NCI-H524 treated with DMSO at 0.1 percent for 48 hours (cell line): ENCODE measurements at regions not wholly inside any gene's neighbourhood (a gene's known extent, or its start where the extent isn't known, plus 50 kb on each side); places are given as distances from the start of the nearest gene placed in this dataset.
"Not testable (repeated sequence)": the region's sequence is repeated elsewhere in the genome, so short reads cannot be mapped to it uniquely, and the experiment has no call there.

Experiments used
- DNase-seq: peaks from one replicate; lab custom pipeline; 2025; lab: John Stamatoyannopoulos, UW

DNA sequence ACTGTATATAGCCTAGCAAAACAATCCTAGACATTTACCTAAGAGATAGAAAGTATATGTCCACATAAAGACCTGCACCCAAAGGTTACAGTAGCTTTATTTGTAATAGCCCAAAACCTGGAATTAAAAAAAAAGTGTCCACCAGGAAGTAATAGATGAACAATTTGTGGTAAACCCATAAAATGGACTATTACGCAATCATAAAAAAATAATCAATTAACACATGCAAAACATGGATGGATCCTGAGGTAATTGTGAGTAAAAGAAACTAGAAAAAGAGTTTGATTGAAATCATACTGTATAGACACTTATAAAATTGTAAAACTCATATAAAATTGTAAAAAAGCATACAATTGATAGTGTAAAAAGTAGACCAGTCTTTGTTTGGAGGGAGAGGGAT lies 673.0 kb upstream of the ZNF804A start:
- no peak for DNase-seq

DNA sequence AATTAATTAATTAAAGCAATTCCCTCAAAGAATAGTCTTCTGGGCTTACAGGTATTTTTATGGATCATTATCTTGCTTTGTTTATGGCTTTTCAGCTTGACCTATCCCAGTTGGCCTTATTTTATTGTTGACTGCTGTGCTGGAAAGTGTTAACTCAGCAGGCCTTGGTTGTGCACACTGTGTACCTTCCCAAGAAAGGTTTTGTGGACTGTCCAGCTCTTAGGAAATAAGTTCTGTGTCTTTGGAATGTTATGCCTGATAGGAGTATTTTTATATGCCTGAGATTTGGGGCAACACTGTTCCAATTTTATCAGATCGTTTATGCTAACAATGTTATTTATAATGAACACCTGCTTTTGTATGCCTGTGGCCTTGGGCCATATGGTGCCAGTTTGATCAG lies 671.9 kb upstream of the ZNF804A start:
- no peak for DNase-seq

DNA sequence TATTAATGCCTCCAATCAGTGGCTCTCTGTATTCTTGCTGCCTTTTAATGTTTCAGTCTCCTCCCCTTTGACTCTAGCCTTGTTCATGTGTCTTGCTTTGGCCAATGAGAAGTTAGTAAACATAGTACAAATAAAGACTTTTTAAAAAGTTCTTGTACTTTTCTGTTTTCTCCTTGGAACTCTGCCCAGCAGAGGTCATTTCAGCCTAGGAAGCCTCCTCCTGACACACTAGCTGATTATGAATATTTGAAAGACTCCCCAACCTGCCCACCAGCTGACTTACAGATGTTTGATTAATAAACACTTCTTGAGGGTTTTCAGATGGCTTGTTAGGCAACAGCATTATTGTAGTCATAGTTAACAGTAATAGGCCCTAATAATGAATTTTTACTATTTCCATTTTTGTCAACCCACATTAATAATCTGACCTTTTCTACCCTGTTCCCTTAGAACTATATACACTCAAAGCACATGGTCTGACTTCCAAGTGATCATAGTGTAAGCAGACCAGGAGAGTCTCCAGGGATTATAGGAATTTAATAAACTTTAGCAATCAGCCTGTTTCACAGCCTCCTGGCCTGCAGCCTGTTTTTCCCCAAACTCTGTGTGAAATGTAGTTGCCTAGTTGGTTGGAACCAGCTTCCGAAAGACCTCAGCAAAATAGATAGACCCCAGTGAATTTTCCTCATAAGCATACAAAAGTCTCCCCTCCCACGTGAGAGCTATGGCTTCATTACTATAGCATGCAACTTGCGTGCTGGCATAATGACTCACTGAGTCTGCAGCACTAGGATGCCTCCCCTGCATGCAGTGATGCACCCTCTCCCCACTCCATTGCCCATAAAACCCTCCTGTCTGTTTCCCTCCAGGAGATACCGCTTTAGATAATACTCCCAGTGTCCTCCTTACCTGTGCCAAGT lies 670.7 kb upstream of the ZNF804A start:
- DNase-seq, result no peak

DNA sequence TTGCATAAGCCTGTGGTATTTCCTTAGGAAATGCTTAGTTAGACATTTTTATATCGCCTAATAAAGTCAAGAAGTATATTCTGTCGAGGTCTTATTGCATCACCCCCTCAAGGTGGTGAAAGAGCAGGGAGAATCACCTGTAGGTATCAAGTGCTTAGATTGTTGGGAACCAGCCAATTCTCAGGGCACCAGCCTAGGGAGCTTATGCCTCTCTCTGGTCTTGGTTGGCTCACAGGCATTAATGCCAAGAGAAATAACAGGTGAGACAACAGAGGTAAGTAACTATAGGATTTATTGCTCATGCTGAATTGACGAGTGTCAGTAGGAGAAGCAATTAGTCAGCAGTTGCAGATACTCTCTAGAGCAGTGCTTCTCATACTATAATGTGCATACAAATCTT lies 663.3 kb upstream of the ZNF804A start:
- no peak for DNase-seq

DNA sequence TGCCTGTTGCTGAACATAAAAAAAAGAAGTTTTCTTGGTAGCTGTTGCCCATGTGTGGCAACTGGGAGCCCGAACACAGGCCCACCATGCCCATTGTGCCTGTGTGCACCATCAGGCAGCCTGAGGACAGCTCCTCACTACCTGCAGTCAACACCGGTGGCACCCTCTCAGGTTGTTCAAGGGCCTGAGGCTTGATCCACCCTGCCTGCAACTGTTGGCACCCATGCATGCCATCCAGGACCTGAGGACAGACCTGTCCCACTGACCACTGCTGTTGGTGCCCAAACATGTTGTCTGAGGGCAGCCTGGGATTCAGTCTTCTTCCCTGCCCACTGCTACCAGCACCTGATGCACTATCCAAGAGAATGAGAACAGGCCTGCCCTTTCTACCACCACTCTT lies 661.1 kb upstream of the ZNF804A start:
- DNase-seq, result no peak

DNA sequence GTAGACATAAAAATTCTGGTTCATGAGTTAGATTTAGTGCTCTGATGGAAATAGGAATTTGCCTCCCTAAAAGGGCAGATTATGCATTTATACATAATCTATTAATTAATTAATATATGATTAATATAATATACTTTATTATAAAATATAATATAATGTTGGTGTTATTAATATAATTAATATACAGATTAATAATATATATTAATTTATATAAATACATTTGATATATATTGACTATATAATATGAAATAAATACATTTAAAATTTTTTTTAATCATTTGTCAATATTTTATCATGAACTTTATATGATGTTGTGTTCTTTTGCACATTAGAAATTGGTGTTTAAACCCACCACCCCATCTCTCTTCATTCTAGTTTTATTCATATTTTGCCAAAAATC lies 652.1 kb upstream of the ZNF804A start:
- DNase-seq, result no peak

DNA sequence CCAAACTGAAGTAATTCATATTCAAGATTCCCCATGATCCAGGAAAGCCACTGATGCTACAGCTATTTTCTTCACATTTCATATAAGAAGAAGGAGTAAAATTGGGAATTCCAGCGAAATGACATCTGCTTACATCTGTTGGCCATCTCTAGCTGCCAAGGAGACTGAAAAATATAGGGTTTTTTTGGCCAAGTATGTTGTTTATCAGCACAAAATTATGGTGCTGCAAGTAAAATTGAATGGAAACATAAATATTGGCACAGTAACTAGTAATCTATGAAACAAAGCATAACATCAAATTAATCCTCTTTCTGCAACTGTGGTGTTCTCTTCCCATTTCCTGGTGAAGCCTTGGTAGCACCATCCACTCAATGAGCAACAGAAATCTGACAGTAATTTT lies 649.5 kb upstream of the ZNF804A start:
- no peak for DNase-seq

DNA sequence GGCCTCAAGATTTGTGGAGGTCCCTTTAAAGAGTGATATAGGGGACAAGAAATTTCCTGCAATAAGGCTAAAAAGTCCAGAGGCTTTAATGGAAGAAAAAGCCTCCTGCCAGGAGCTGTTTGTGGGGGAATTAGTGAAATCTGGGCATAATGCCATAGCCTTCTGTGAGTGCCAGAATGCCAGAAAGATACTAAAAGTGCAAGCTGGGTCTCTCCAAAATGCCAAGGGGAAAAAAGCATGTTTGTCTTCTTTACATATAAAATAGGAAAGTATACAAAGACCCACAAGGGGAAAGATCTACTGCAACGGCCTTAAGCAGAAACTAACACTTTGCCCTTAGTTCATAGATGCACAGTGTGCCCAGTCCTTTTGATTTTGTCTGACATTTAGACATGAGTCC lies 647.7 kb upstream of the ZNF804A start:
- no peak for DNase-seq

DNA sequence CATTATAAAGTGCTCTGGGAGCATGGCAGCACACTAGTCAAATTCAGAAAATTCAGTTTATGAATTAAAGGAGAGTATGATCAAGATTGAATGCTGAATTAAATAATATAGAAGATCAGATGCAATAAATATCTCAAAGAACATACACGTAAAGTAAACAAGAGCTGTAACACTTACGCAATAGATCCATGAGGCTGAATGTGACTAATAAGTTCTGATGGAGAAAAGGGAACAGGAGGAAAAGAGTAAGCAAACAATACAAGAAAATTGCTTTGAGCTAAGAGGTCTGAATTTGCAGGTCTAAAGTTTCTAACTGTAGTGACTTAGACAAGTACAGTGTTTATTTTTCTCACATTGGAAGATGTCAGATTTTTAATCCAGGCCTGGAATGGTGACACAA lies 646.7 kb upstream of the ZNF804A start:
- DNase-seq, result no peak

DNA sequence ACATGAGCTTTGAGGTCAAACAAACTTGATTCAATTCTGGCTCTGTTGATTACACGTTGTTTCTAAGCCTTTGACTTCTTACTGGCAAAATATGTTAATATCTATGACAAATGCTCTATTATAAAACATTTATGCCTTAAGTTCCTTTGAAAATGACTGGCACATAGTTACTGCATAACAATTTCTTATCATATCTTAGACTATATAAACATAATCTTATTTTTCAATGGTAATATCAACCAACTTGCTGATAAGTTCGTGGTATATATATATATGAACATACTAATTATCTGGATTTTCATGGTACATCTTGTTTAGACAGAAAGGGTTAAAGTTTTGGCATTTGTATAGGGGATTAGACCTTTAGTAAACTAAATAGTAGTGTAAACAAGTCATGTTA lies 645.6 kb upstream of the ZNF804A start:
- DNase-seq, result no peak

DNA sequence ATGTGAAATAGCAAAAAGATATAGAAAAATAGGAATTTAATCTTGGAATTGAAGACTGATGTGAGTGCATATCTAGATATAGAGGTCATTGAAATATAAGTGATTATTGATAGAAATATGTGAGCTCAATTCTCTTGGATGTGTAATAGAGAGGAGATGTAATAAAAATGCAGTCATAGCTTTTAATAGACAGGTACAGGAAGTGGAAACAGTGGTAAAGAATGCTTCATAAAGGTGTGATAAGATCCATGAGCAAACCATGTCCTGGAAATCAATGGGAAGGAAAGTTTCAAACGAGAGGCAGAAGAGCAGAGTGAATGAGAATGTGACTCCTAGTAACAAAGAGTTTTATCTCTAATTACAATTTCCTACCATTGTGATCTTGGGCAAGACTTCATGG lies 634.7 kb upstream of the ZNF804A start:
- DNase-seq, result no peak

DNA sequence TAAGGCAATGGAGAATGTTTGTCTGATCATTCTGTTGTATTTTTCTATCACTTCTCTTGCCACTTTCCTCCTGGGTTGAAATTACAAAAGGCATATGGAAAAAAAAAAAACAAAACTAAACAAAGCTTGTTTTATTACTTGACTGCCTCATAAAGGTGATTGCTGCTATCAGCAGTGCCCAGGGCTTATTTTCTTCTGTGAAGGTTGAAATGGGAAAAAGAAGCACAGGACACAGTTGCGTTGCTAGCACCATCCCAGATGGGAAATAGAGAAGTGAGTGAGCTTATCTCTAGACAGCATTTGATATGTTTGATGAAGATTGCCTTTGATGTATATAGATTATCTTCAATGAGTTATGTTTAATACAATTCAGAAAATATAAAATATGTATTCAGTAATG lies 633.8 kb upstream of the ZNF804A start:
- no peak for DNase-seq

DNA sequence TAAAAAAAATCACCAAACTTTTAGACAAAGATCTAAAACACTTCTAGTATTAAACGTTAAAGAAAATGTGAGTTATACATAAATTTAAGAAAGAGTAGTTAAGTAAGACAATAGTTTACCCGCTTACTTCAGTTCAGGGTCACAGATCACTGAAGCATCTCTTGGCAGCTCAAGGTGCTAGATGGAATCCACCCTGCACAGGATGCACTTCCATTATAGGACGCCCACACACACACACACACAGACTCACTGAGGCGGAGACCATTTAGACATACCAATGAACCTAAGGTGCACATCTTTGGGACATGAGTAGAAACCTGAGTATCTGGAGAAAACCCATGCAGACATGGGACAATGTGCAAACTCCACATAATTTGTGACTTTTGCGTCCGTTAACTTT lies 630.6 kb upstream of the ZNF804A start:
- DNase-seq, result no peak

DNA sequence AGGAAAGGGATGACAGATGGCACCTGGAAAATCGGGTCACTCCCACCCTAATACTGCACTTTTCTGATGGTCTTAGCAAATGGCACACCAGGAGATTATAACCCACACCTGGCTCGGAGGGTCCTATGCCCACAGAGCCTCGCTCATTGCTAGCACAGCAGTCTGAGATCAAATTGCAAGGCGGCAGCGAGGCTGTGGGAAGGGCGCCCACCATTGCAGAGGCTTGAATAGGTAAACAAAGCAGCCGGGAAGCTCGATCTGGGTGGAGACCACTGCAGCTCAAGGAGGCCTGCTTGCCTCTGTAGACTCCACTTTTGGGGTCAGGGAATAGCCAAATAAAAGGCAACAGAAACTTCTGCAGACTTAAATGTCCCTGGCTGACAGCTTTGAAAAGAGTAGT lies 622.7 kb upstream of the ZNF804A start:
- not testable (repeated sequence) for DNase-seq

DNA sequence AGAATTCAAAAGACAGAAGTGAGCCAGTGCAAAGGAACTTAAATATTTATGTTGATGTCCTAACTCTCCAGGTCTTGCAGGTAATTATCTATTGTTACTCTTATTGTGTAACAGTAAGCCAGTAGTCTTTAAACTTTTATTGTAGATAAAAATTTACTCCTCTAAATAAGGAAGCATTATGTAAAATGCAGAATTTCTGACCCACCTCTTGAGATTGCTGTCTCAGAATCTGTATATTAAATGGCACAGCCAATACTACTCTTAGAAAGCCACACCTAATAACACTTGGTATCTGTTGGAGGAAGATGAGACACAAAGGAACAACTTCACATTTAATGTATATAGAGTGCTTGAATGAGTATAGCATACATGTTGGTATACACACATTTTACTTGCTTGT lies 613.5 kb upstream of the ZNF804A start:
- no peak for DNase-seq

DNA sequence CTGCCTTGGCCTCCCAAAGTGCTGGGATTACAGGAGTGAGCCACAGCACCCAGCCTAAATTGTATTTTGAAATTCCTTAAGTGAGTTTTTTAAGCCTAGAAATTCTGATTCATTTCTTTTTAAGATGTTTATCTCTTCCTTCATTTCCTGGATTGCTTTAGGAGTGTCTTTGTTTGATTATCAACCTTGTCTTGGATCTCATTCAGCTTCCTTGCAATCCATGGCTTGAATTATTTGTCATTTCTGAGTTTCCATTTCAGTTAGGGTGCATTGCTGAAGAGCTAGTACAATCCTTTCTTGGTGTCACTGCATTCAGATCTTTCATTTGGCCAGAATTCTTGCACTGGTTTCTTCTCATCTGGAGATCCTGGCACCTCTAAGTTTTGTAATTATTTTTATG lies 606.4 kb upstream of the ZNF804A start:
- no peak for DNase-seq

DNA sequence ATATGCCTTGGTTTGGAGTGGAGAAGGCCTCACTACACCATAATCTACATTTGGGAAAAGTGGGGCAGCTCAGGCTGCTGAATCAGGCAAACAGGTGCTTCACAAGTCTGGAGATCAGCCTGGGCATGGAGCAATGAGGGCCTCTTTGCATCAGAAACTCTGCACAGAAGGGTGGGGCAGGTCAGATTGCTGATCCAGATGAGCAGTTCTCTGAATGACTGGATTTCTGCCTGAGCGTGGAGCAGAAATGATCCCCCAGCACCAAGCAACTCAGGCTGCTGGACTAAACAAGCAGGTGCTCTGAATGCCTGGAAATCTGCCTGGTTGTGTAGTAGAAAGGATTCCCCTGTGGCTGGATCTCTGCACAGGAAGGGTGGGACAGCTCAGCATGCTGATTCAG lies 605.3 kb upstream of the ZNF804A start:
- DNase-seq, result no peak

DNA sequence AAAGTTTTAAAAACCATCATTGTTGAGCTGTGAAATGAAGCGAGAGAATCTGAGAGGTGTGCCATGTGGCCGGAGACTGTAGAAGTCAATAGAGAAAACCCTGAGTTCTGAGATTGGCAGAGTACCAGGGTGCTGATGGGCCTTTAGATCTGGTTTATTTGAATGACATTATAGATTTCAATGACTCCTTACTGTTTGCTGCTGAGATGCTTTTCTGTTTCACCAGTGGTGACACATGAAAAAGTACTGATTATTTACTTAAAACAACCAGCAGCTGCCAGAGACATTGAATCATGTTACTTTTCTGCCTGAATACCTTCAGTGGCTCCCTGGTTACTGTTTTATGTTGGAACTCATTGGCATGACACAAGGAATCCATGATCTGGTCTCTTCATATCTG lies 602.7 kb upstream of the ZNF804A start:
- no peak for DNase-seq

DNA sequence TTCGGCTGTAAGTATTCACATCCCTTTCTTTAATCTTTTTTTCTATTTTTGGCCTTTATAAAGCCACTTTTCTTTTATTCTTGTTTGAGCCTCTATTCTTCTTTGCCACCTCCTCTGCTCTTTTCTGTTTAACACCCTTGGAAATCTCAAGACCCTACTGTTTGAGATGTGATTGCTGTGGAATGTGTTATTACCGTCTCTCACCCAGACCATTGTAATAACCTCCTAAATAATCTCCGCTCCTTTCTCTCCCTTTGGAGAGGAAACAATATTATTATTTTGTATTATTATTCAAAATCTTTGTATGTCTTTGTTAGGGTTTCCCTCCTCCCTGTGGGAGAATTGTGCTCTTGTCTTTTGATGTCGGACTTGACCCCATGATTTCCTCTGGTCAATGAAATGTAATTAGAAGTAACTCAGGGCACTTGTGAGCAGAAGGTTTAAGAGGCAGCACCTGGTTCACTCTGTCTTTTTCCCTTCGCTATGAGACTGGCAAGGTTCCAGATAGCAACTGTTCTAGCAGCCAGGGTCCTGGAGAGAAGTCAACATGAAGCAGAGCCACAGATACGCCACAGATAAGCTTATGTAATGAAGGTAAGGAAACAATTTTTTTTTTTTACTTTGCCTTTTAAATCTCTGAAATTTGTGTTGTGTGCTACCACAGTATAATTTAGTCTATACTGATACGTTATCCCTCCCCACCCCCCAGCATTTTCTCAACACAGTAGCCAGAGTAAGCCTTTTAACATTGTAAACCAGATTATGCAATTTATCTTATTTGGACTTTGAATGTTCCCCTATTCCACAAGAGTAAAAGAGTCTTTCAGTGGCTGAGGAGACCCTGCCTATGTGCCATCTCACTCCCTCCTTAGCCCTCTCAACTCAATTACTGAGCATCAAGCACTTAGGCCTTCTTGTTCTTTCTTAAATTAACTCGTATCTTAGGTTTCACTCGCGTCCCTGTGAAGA lies 601.2 kb upstream of the ZNF804A start:
- DNase-seq, result peak; percentile 47

DNA sequence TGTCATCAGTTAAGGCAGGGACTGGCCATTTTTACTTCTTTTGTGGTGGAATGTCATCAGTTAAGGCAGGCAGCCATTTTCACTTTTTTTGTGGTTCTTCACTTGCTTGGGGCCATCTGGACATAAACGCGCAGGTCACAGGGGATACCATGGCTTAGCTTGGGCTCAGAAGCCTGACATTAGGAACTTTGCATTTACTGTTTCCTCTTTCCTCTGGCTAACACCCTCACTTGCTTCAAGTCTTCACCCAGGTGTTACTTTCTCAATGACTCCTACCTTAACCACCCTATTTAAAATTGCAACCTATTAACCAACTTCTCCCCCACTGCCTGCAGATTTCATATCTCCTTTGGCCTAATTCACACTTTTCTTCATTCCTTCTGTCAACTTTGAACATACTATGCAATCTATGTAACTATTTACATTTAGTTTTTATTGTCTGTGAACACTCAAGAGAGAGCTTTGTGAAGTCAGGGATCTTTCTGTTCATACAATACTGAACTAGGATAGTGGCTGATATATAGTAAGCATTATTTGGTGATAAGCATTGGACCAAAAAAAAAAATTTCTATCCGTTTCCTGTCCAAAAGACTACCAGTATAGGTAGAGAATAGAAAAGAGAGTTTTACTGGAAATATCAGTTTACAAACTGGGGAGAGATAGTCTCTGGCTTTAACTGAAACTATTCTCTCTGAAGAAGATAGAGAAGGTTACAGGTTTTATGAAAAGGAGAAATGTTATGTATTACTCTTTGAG lies 600.1 kb upstream of the ZNF804A start:
- DNase-seq, result no peak

DNA sequence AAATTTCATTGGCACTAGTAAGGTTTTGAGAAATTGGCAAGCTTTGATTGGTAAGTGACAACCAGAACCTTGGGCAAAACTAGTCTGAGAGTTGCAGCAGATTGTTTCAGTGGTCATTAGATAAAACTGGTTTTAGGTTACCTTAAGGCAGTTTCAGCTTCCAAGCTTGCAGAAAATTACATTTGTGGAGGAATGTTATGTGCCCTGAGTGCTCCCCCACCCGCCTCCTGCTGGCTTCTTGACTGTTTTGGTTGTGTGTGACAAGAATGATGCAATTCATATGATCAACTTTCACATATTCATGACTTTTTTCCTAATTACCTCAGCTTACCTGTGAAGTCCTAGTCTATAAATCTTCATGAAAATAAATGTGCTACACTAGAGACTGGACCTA lies 599.5 kb upstream of the ZNF804A start:
- no peak for DNase-seq

DNA sequence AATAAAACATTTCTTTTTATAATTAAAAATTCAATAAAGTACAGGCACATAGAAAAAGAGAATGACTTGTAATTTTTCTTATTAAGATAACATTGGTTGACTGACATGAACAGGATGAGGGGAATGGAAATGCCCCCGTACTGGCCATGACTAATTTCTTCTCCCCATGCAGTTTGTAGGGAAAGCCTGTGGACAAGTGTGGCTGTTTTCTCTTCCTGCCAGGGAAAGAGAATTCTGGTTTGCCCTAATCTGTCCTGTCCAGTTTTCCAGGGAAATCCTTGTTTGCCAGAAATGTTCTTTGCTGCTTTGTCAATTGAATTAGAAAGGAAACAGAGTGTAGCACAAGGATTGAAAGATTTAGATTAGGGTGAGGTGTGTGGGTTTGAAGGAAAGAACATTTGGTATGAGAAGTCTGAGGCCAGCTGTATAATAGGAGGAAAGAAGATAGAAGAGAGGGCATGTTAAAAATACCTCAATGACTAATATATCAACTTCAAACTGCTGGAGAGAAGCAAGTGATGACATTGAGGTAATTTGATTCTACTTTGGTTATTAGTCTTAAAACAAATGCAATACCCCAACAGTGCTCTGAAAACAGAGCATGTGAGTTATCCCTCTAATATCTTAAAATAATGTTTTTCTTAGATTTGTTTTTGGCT lies 593.9 kb upstream of the ZNF804A start:
- DNase-seq, result no peak
